GM12874 (cell line): ENCODE measurements at regions not wholly inside any gene's neighbourhood (a gene's known extent, or its start where the extent isn't known, plus 50 kb on each side); places are given as distances from the start of the nearest gene placed in this dataset.

Experiments
- CTCF ChIP-seq: IDR thresholded peaks from 2 replicates; pipeline ENCODE4 v1.5.1; 2011; ENCODE audit warnings: low read depth, mild to moderate bottlenecking, control low read depth, low read length, moderate library complexity; ENCODE audit not compliant: insufficient read depth

- TF ChIP-seq CTCF: no peak
These were observed 386.9 kb downstream of the ETS1 start for GRCh38 chr11:128200467-128200866.

DNA sequence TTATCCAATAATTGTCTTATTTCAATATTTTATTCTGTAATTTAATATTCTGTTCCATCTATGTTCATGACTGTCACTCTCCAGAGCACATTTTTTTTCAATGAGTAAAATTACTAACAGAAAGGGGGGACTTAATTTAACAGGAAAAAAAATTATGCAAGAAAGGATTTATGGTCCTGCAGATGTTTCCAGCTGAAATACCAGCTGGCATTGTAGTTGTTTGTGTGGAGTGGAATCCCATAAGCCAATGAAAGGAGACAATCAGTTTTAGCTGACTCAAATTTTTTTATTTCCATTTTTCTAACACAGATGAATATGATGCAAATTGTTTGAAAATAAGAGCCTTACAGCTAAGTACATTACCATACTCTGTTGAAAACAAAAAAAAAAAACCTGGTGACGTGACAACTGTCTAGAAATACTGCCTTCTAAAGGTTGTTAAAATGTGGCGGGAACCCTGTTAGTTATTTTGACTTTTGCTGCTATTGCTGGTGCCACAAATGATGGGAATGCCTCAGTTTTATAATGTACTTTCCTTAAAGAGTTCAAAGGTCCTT, 389.1 kb downstream of the ETS1 start:
- TF ChIP-seq CTCF: no peak

DNA sequence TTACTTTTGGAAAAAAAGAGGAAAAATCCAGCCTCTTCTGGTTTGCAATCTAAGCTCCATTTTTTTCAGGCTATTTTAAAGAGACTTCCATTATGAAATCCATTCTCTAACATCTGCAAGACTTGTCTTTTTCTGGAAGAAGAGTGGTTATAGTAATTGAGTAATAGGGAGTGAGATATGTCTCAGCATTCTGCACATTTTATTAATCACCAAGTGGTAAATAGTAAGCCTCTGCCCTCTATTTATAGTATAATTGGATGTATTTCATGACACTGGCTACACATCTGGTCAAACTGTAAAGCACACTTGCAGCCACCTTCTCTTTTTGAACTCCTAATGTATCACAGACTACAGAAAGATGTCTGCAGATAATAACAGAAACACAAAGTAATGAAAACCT, 391.1 kb downstream of the ETS1 start:
- TF ChIP-seq CTCF: no peak

DNA sequence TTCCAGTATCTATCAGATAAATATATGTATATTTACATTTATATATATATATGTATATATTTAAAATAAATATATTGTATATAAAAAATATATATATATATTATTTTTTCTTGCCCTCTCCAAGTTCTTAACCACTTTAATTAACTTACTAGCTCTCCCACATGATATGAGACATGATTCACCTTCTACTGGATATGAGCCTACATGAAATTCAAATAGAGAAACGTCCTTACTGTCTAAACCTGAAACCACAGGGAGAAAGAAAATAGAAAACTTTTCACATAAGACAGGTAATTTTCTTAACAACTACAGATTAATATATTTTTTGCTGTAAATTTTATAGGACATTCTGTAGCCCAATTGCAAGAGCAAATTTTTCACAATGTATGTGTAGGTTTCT, 391.6 kb downstream of the ETS1 start:
- no peak for TF ChIP-seq CTCF

DNA sequence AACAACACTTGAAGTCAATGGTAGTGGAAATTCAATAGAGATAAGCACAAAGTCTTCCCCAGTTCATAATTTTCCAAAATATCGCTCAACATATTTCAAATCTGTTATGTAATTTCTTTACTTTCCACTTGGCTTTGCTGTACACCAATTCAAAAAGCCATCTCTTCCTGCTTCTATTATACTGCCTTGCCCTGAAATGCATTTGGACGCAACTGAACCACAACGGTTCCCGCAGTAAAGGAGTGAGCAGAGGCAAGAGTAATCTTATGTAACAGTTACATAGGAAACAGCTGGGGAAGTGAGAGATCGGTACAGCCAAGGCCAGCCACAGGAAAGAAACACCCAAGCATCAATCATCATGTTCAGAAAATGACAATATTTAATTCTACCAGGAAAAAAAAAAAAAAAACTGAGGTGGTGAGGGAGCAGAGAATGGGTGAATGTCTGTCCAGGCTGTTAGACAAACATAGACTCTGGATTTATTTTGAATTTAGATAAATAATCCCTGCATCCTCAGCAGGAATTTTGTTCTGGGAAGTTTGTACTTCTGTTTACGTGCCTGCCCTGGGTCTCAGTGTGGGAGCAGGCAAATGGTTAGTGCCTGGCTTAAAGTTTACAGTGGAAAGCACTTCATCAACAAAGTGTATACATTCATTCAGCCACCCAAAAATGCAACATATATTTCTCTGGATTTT, 392.2 kb downstream of the ETS1 start:
- TF ChIP-seq CTCF: no peak

DNA sequence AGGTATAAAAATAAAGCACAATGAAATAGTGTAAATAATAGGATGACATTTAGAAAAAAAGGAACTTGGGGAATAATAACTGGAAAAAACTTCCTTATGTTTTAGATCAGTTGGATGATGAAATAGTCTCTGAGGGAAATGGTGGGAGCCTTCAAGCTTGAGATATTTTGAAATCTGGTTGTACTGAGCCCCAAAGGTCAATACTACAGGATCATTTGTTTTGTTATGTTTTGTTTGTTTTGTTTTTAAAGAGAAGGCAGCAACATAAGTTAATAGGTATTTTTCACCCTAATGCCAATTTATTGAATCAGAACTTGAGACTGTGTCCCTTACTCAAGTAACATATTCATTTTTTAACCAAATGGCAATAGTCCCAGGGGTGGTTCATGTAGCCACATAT, 393.1 kb downstream of the ETS1 start:
- no peak for TF ChIP-seq CTCF

GRCh38 chr11:128193615-128194014, 393.7 kb downstream of the ETS1 start:
- no peak for TF ChIP-seq CTCF
